OCI-LY3 (cell line): ENCODE measurements at regions not wholly inside any gene's neighbourhood (a gene's known extent, or its start where the extent isn't known, plus 50 kb on each side); places are given as distances from the start of the nearest gene placed in this dataset.
"Not testable (repeated sequence)": the region's sequence is repeated elsewhere in the genome, so short reads cannot be mapped to it uniquely, and the experiment has no call there.

Source experiments
- H2AFZ ChIP-seq: fragments of 200-600, 300-600 bp; shearing (Covaris generic); 2 replicates; pipeline ENCODE4 v1.6.0; 2014; ENCODE audit warnings: antibody characterized with exemption, low read depth, low read length
- H3K27ac ChIP-seq: fragments of 200-600, 300-600 bp; sonication (generic); 2 replicates; pipeline ENCODE4 v1.5.1; 2014; ENCODE audit warnings: mild to moderate bottlenecking, low read length, moderate library complexity, mixed read lengths
- H3K27me3 ChIP-seq: fragments of 200-600, 300-600 bp; sonication (generic); 2 replicates; pipeline ENCODE4 v1.6.1; 2014; ENCODE audit warnings: low read depth, low read length, mixed read lengths
- H3K36me3 ChIP-seq: fragments of 200-600, 300-600 bp; sonication (generic); replicated peaks from 2 replicates; pipeline ENCODE3; 2014; ENCODE audit warnings: low read depth, low read length, mixed read lengths
- H3K4me1 ChIP-seq: fragments of 300-600, 200-600 bp; sonication (generic); 2 replicates; pipeline ENCODE4 v1.6.1; 2014; ENCODE audit warnings: low read length, mixed read lengths
- H3K4me2 ChIP-seq: fragments of 200-600, 300-600 bp; sonication (generic); 2 replicates; pipeline ENCODE4 v1.6.1; 2014; ENCODE audit warnings: low read length, mixed read lengths
- H3K4me3 ChIP-seq: fragments of 300-600, 200-600 bp; sonication (generic); 2 replicates; pipeline ENCODE4 v1.5.1; 2014; ENCODE audit warnings: antibody characterized with exemption, mild to moderate bottlenecking, low read length, moderate library complexity
- H3K79me2 ChIP-seq: fragments of 300-600, 200-600 bp; shearing (Covaris generic); 2 replicates; pipeline ENCODE4 v1.6.1; 2014; ENCODE audit warnings: mild to moderate bottlenecking, low read length, mixed read lengths
- H3K9ac ChIP-seq: fragments of 300-600, 200-600 bp; shearing (Covaris generic); 2 replicates; pipeline ENCODE4 v1.6.0; 2014; ENCODE audit warnings: mild to moderate bottlenecking, low read length, moderate library complexity
- H3K9me3 ChIP-seq: fragments of 200-600, 300-600 bp; shearing (Covaris generic); 2 replicates; pipeline ENCODE4 v1.6.1; 2014; ENCODE audit warnings: low read length, mixed read lengths; ENCODE audit not compliant: insufficient read depth
- H4K20me1 ChIP-seq: fragments of 200-600, 300-600 bp; sonication (generic); 2 replicates; pipeline ENCODE4 v1.6.1; 2016; ENCODE audit warnings: low read length, mixed read lengths; ENCODE audit not compliant: insufficient read depth

DNA sequence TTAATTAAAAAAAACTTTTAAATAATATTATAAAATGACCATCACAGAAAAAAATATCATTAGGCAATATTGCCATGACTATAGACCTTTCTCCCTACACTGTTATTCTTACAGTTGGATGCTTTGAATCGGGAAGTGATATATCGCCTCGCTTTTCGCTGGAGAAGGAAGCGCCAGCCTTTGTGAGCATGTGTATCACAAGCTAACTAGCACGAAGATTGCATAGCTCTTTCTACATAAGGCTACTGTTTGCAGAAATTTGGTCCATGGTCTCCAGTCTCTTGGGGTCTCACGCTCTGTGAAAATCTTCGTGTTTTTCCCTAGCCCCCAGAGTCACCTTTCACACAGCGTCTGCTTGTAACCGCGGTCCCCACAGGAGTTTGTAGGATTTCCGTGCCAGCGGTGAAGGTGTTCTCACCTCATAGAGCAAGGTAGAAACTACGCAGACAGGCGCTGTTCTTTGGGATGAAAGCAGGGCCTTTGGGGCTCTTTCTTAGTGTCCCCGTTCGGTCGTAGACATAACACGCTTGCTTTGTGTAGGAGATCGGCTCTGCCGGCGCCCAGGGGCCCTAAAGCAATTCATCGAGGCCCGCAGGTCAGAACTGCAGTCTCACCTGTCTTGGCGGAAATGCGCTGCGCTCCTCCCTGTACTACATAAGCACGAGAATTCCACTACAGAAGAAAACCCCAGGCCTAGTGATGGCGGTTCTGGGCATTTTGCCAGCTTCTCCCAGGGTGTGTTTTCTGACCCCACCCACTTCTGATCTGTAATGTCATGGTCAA lies 214.5 kb upstream of the NOTCH2NLA start:
- not testable (repeated sequence) for H3K9me3 ChIP-seq, H4K20me1 ChIP-seq, H3K9ac ChIP-seq, H3K27ac ChIP-seq, H2AFZ ChIP-seq, H3K4me2 ChIP-seq, H3K27me3 ChIP-seq, H3K36me3 ChIP-seq, H3K4me1 ChIP-seq, H3K4me3 ChIP-seq, H3K79me2 ChIP-seq

DNA sequence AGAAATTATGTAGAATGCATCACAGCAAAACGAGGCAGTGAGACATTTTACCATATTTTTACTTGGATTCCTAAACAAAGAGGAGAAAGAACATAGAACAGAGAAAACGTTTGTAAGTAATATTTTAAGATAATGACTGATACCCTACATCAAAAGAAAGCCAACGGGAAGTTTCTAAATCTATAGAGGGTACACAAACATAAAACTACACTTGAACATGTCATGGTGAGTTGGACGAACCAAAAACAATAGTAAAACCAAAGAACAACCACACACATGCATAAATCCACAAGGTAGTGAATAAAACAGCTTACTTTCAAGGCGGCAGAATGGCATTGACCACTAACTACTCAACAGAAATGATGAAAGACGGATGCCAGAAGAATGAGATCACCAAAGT lies 209.7 kb upstream of the NOTCH2NLA start:
- not testable (repeated sequence) for H3K4me3 ChIP-seq, H3K27me3 ChIP-seq, H3K9me3 ChIP-seq, H3K9ac ChIP-seq, H3K79me2 ChIP-seq, H2AFZ ChIP-seq, H3K36me3 ChIP-seq, H3K27ac ChIP-seq, H3K4me1 ChIP-seq, H3K4me2 ChIP-seq, H4K20me1 ChIP-seq

GRCh38 chr1:146416642-146417041 lies 187.8 kb upstream of the NOTCH2NLA start:
- H3K9ac ChIP-seq, H3K36me3 ChIP-seq, H2AFZ ChIP-seq, H4K20me1 ChIP-seq, H3K27ac ChIP-seq, H3K4me3 ChIP-seq, H3K79me2 ChIP-seq, H3K4me1 ChIP-seq, H3K27me3 ChIP-seq, H3K9me3 ChIP-seq, H3K4me2 ChIP-seq: not testable (repeated sequence)

DNA sequence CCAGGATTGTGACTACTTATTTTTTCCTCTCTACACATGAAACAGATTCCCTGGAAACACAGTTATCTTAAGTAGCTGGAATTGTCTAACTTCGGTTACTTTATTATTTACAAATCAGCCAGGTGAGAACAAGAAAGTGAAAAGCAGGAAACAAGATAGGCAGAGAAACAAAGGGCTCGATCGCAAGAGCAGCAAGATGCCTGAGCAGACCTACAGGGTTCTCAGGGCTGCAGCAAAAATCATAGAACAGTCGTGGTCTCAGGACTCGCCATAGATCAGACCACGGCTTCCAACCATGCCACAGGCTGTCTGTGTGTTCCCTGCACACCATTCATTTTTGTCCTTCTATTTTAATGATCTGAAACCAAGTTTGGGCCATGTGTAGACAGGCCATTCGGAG lies 186.2 kb upstream of the NOTCH2NLA start:
- H3K36me3 ChIP-seq, H3K4me1 ChIP-seq, H4K20me1 ChIP-seq, H3K27me3 ChIP-seq, H3K27ac ChIP-seq, H3K4me2 ChIP-seq, H3K9me3 ChIP-seq, H3K9ac ChIP-seq, H2AFZ ChIP-seq, H3K79me2 ChIP-seq, H3K4me3 ChIP-seq: not testable (repeated sequence)

DNA sequence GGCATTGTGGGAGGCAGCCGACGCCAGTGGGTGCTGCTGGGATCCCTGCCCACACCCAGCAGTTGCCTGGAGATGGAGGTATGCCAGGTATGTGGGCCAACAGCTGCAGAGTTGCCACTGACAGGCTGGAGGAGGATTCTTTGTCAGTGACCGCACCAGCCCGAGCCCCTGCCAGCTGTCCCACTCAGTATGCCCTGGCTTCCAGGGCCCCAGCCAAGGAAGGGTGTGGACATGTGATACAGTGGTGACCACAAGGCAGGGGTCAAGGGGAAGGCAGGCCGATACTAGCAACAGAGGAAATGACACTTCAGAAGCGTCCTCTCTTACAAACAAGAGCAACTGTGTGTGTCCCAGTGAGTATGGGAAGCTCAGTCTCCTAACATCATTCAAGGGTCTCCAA lies 185.1 kb upstream of the NOTCH2NLA start:
- not testable (repeated sequence) for H2AFZ ChIP-seq, H3K4me2 ChIP-seq, H3K79me2 ChIP-seq, H3K9ac ChIP-seq, H3K9me3 ChIP-seq, H3K4me1 ChIP-seq, H4K20me1 ChIP-seq, H3K27ac ChIP-seq, H3K4me3 ChIP-seq, H3K27me3 ChIP-seq, H3K36me3 ChIP-seq

DNA sequence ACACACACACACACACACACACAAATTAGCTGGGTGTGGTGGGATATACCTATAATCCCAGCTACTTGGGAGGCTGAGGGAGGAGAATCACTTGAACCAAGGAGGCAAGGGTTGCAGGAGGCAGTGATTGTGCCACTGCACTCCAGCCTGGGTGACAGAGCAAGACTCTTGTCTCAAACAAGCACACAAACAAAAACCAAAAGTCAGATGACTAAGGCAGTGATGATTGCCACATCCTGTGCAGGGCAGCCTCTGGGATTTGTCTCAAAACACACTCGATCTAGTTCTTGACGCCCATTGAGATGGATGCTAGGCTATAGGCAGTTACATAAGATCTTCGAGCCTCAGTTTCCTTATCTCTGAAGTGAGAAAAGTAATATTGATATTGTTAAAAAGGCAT lies 183.1 kb upstream of the NOTCH2NLA start:
- not testable (repeated sequence) for H3K4me3 ChIP-seq, H3K27me3 ChIP-seq, H4K20me1 ChIP-seq, H3K79me2 ChIP-seq, H3K9ac ChIP-seq, H3K36me3 ChIP-seq, H3K9me3 ChIP-seq, H3K27ac ChIP-seq, H2AFZ ChIP-seq, H3K4me2 ChIP-seq, H3K4me1 ChIP-seq

DNA sequence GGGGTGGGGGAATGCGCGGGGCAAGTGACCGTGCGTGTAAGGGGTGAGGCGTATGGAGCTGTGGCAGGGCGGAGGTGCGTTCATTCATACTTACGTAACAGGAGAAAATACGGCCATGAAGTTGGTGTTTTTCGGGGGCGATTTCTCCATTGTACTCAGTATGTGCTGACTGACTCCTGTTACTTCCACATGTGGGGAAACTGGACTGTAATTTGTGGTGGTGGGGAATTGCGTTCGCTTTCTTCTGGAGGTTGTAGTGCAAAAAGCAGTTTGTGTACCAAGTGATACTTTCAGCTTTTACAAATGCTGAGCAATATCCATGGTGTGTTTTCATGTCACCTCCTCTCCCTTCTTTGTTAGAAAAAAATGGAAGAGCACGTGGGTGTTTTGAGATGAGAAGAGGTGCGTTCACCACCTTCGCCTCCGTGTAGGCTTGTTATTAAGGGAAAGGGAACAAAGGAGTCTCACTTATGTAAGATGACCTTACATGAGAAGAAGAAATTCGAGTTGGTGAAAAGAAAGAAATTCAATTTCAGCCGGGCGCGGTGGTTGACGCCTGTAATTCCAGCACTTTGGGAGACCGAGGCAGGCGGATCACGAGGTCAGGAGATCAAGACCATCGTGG lies 181.1 kb upstream of the NOTCH2NLA start:
- Histone ChIP-seq H3K4me2 (peak overlapping the region; percentile 43), H3K27ac (peak overlapping the region; percentile 42)
- H2AFZ ChIP-seq, H3K27me3 ChIP-seq, H3K4me3 ChIP-seq, H3K79me2 ChIP-seq, H4K20me1 ChIP-seq, H3K9ac ChIP-seq, H3K36me3 ChIP-seq, H3K4me1 ChIP-seq, H3K9me3 ChIP-seq: not testable (repeated sequence)

- Histone ChIP-seq H3K4me3 (peak overlapping the region; percentile 71), H3K27ac (peak overlapping the region; percentile 42; the same call in 1 of the 2 replicates), H3K9ac (peak overlapping the region; percentile 37; the same call in 1 of the 2 replicates), H3K4me2 (peak overlapping the region; percentile 53)
- not testable (repeated sequence) for H3K36me3 ChIP-seq, H4K20me1 ChIP-seq, H2AFZ ChIP-seq, H3K4me1 ChIP-seq, H3K9me3 ChIP-seq, H3K27me3 ChIP-seq, H3K79me2 ChIP-seq
Measured at GRCh38 chr1:146409116-146409801, 180.4 kb upstream of the NOTCH2NLA start.
